ENCODE measurements at regions not wholly inside any gene's neighbourhood (a gene's known extent, or its start where the extent isn't known, plus 50 kb on each side); places are given as distances from the start of the nearest gene placed in this dataset.

- no peak for DNase-seq (ENCODE audit: low read depth)
These were observed 445.9 kb downstream of the MCTP2 start for GRCh38 chr15:94677202-94677790.

DNA sequence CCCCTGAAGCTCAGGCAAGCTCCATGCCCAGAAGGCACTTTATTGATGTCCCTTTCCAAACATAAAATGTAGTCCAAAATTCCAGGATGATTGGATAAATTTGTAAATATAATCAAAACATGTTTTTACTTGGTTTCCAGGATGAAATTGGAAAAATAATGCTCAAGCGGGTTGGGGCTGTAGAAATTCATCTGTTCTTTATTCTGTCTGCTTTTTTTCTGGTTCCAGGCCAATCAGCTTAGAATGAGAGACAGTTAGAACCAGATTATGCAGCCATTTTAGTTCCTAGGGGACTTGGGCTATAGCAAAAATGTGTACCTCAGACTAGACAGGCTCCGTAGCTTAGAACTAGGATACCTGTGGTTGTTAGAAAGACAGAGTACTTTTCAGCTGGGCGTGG, 450.8 kb downstream of the MCTP2 start:
- DNase-seq (ENCODE audit: low read depth) = no peak

- no peak for DNase-seq (ENCODE audit: low read depth)
These were observed 452.5 kb downstream of the MCTP2 start for GRCh38 chr15:94683902-94684301.

- DNase-seq (ENCODE audit: low read depth) = no peak
These were observed 459.8 kb downstream of the MCTP2 start for GRCh38 chr15:94691169-94691568.

DNA sequence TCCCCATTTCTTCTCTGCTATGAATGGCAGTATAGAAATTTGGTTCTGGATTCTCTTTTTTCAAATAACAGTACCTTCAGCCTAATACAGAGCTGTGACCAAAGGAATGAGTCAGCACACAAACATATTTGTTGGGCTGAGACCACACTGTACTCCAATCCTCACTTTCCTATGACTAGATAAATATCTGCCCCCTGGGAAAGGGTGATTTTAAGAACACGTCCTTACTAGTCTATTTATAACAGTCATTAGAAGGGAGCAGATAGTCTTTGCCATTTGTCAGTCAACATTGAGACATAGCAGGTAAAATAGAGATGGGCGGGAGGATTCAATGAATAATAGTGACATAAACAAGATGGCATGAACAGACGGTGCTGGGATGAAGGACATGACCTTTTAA, 461.3 kb downstream of the MCTP2 start:
- no peak for DNase-seq (ENCODE audit: low read depth)

DNA sequence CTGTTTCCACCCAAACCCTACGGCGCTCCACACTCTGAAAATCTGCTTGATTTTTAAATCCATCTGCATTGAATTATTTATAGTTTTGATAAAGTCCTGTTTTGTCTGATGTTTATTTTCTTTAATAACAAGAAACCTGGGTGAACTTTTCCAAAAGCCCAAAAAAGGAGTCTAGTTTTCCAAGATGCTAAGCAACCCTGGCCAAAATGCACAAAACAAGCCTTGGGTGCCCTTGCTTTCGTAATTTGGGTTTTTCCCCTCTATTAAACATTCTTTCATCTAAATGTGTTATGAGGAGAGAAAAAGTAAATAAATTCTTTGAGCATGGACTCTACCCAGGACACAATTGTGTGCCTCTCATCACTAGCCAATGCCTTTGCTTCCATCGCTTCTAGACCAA, 468.9 kb downstream of the MCTP2 start:
- no peak for DNase-seq (ENCODE audit: low read depth)

DNA sequence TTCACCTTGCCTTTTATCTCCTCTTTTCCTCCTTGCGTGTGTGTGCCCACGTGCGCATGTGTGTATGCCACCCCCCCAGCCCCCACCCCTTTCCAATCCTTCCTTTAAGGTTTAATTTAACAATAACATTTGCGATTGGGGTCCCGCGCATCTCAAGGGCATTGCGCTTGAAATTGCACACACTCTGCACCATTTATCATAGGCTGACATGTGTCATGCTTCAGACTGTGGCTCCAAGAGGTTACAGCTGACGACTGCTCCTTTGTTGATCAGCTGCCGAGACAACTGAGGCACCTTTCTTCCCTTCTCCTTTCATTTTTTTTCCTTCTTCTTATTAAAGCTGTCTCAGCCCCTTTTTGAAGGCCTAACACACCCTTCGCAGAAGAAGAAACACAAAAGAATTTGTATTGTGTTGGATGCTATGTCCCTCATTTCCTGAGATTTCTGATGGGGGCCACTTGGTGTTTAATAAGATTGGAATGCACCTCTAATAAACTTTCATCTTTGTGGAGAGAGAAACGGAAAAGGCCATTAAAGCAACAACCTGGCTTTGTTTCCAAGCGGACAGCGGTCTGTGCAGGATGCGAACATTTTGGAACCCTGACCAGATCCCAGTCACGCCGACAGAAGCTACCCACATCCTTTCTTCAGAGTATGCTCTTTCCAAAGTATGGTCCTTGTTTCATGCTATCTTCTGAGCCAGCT, 470.1 kb downstream of the MCTP2 start:
- no peak for DNase-seq (ENCODE audit: low read depth)

DNA sequence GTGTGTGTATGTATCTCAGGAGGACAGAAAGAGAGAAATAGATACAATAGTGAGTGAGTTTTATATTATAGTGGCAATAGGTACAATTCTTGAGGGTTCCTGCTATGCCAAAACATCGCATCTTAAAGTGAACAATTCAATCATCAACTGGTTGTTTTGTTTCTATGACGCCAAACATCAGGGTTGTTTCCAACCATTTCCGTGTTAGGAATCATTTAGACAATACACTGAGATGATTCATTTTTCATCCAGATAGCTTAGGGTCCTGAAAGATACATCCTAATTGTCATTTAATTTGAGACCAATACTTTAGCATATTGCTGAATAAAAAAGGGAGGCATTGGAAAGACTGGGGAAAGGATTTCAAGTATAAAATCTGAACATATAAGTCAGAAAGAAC, 472.2 kb downstream of the MCTP2 start:
- no peak for DNase-seq (ENCODE audit: low read depth)

- DNase-seq (ENCODE audit: low read depth) = no peak
These were observed 473.1 kb downstream of the MCTP2 start for GRCh38 chr15:94704421-94704820.

GRCh38 chr15:94704946-94705345, 473.6 kb downstream of the MCTP2 start:
- DNase-seq (ENCODE audit: low read depth) = no peak

DNA sequence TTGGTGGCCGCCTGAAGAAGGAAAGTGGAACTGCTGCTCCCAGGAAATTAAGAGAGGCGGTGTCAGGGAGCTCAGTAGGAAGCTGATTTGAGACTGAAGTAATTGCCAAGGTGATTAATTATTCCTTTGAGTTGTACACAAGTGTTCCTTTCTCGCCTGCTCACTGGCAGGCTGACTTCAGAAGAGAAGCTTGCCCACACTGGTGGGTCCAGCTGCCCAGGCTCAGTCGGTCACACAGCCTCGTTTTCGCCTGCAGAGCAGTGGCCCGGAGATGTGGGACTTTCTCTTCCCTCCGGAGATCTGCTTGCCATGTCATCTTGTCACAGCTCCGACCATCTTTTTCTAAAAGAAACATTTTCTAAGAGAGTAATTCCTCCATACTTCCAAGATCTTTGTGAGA, 478.0 kb downstream of the MCTP2 start:
- DNase-seq (ENCODE audit: low read depth) = no peak

DNA sequence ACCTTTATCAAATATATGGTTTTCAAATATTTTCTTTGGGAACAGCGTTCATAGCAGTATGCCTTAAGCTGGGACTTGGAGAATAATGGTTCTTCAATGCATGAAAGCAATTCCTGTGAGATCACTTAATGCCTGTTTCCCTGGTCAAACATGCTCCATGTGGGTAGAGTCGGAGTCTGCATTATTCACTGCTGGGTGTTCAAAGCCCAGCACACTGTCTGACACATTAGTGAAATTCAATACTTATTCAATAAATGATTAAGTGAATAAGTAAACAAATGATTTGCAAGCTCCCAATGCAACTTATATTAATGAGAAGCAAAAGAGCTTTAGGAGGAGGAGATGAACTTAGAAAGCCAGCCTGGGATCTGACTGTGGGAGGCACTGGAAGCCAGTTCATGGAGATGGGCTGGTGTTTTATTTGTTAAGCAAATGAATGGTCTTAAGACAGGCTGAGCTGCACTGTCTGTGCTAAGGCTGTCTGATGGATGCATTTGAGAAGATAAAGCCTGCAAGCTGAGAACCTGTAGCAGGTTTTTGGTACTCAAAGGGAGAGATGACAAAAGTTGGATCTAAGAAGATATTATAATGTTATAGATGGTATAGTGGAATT, 490.8 kb downstream of the MCTP2 start:
- DNase-seq (ENCODE audit: low read depth) = no peak

DNA sequence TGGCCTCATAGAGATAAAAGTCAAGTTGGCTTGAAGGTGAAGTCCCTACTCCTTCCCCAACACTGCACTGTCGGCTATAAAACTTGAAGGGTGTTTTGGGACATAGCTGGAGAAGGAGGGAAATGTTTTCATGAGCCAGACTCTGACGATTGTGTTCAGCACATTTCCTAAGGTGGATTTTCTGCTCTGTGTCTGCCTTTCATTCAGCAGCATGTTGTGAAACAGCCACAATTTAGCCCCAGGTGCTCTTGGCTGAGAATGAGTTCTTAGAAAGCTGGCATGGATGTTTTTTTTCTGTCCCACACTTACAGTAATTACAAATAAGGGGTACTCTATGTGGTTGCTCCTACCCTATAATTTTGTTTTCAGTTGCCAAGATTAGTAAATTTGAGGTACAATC, 492.4 kb downstream of the MCTP2 start:
- no peak for DNase-seq (ENCODE audit: low read depth)

GRCh38 chr15:94731286-94731685, 499.9 kb downstream of the MCTP2 start:
- no peak for DNase-seq (ENCODE audit: low read depth)

GRCh38 chr15:94734460-94734859, 503.1 kb downstream of the MCTP2 start:
- no peak for DNase-seq (ENCODE audit: low read depth)

DNA sequence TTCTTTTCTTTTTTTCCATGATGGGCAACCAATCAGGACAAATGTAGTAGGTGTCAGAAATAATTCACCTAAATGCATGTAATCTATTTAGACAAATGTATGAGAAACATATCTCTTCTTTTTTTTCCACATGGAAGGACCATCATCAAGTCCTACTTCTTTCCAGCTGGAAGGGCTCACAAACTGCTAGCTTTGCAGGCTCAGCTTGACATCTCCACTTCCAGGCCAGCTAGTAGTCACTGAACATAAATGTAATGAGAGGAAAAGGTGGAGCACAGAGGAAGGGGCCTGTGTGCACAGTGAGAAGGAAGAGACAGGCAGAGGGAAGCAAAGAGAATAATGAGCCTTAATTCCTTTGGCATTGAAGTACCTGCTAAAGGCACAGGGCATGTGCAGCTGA, 504.9 kb downstream of the MCTP2 start:
- no peak for DNase-seq (ENCODE audit: low read depth)

GRCh38 chr15:94739639-94740038, 508.3 kb downstream of the MCTP2 start:
- DNase-seq (ENCODE audit: low read depth) = no peak

GRCh38 chr15:94740469-94740868, 509.1 kb downstream of the MCTP2 start:
- DNase-seq (ENCODE audit: low read depth) = no peak

DNA sequence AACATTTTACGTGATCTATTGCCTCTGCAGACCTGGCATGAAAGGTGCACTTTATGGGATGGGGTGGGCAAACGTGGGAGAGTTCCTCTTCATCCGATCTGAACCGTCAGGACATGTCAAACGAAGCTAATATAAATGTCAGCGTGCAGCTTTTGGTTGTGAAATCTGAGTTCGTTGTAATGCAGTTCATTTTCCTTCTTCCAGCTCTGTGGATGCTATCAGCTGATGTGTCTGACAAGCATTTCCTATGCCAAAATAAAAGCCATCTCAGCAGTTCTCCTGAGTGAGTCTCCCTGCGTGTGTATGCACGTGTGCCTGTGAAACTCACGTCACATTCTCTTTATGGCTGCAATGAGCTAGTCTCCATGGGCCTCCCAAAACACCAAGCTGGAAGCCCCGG, 512.3 kb downstream of the MCTP2 start:
- DNase-seq (ENCODE audit: low read depth) = no peak

DNA sequence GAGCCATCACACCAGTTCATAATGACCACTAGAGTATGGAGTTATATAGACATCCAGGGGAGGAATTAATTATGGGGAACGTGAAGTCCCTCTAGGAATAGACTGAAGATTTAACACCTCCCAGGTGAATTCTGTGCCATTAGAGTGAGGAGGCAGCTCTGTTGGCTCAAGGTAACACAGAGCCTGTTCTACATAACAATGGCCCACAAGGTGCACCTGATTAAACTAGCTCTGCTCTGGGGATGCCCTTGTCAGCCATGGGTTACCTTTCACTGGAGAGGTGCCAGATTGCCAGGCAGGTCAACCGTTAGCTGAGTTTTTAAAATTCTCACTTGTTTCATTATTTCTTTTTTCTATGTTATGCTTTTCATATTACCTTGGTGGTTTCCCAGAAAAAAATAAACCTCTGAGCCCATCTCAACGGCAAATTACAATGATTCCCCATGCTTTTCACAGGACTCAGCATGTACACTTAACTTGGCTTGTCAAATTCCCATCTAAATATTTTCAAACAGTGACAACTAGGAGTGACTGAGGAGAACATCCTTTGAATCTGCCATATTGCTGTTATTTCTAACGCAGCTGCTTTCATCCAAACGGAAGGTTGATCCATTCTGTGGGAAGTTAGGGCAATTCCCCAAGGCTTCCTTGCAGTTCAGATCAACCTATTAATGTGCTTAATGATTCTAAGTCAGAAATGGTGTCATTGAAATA, 512.9 kb downstream of the MCTP2 start:
- no peak for DNase-seq (ENCODE audit: low read depth)

GRCh38 chr15:94745371-94745770, 514.0 kb downstream of the MCTP2 start:
- no peak for DNase-seq (ENCODE audit: low read depth)

GRCh38 chr15:94747510-94747909, 516.1 kb downstream of the MCTP2 start:
- no peak for DNase-seq (ENCODE audit: low read depth)

Measured in myocyte (in vitro differentiated cells).